Upper lobe of left lung (tissue), 4 donors: ENCODE measurements at regions not wholly inside any gene's neighbourhood (a gene's known extent, or its start where the extent isn't known, plus 50 kb on each side); places are given as distances from the start of the nearest gene placed in this dataset.

Experiments
- CTCF ChIP-seq, 6 experiments: fragments of 450-650 bp in 4 of 6; fragments of 200-600 bp in 2 of 6; sonication (generic) in 2 of 6; IDR thresholded peaks; one replicate each; pipeline ENCODE4 v1.5.1; 2016 to 2019; ENCODE audit warnings: antibody characterized with exemption in 6 of 6
- POLR2A ChIP-seq, 4 donors: fragments of 450-650 bp; IDR thresholded peaks; one replicate each; pipeline ENCODE4 v1.5.1; 2016 to 2017; ENCODE audit warnings: antibody characterized with exemption in 4 of 4, mild to moderate bottlenecking in 2 of 4

GRCh38 chr11:27894552-27894951 lies 194.3 kb upstream of the BDNF start:
- TF ChIP-seq CTCF (IDR thresholded peaks at IDR 0.05), result no peak
- no peak for TF ChIP-seq POLR2A (IDR thresholded peaks at IDR 0.05)
